Activated naive CD8-positive, alpha-beta T cell treated with anti-CD3 and anti-CD28 coated beads, Interleukin-2, amount 10 ng/mL, durations not matched to agents 7 days and 5 days (primary cell): ENCODE measurements at regions not wholly inside any gene's neighbourhood (a gene's known extent, or its start where the extent isn't known, plus 50 kb on each side); places are given as distances from the start of the nearest gene placed in this dataset.

ENCODE experiments used
- ATAC-seq: fragments of 150-1000 bp; cut with Tn5 transposase; one replicate; pipeline ENCODE4 v1.10.0; 2021; ENCODE audit warnings: low read depth, moderate library complexity
- POLR2A ChIA-PET: fragments of 350-600 bp; sonication (Branson Sonifier 250); formaldehyde crosslinking; loops from one replicate; lab custom pipeline; 2021; ENCODE audit warnings: antibody characterized with exemption; lab: Charles Lee
- DNase-seq: peaks from one replicate; pipeline ENCODE4 v3.0.0; 2021
- H3K27ac Mint-ChIP-seq: one replicate; pipeline ENCODE4 v1.8.0; 2022; ENCODE audit warnings: mild to moderate bottlenecking, mixed read lengths
- H3K27me3 Mint-ChIP-seq: one replicate; pipeline ENCODE4 v1.8.0; 2022; ENCODE audit warnings: mild to moderate bottlenecking, moderate library complexity, mixed read lengths
- H3K36me3 Mint-ChIP-seq: one replicate; pipeline ENCODE4 v1.8.0; 2021; ENCODE audit warnings: mild to moderate bottlenecking, mixed read lengths
- H3K4me1 Mint-ChIP-seq: one replicate; pipeline ENCODE4 v1.8.0; 2021; ENCODE audit warnings: mixed read lengths
- H3K4me3 Mint-ChIP-seq: one replicate; pipeline ENCODE4 v1.8.0; 2022; ENCODE audit warnings: mild to moderate bottlenecking, moderate library complexity, mixed read lengths
- H3K9me3 Mint-ChIP-seq: one replicate; pipeline ENCODE4 v1.8.0; 2021; ENCODE audit warnings: mixed read lengths

DNA sequence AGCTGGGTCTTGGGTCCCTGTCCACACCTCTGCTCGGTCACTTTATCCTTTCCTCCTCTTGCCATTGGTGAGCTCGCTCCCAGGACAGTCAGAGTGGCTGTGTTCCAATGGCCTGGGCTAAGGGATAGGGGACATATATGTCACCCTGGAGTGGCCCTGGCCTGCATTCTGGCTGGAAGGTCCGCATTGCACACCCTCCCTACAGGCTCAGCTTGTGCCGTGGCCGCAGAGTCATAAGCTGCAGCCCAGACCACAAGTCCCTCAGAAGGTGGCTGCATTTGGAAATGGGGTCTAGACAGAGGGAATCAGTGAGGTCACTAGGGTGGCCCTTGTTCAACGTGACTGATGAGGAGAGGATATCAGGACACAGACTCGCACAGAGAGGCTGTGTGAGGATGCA lies 363.8 kb upstream of the SHH start:
- H3K27me3 Mint-ChIP-seq = no peaks in the 10 kb centered on the region
- POLR2A ChIA-PET = no interaction called here
- no peaks in the 10 kb centered on the region for H3K36me3 Mint-ChIP-seq
- H3K9me3 Mint-ChIP-seq = no peaks in the 10 kb centered on the region
- ATAC-seq (no peak), DNase-seq (no peak)
- no peak overlapping the region for H3K27ac Mint-ChIP-seq
- no peaks in the 10 kb centered on the region for H3K4me1 Mint-ChIP-seq
- H3K4me3 Mint-ChIP-seq = no peak overlapping the region

DNA sequence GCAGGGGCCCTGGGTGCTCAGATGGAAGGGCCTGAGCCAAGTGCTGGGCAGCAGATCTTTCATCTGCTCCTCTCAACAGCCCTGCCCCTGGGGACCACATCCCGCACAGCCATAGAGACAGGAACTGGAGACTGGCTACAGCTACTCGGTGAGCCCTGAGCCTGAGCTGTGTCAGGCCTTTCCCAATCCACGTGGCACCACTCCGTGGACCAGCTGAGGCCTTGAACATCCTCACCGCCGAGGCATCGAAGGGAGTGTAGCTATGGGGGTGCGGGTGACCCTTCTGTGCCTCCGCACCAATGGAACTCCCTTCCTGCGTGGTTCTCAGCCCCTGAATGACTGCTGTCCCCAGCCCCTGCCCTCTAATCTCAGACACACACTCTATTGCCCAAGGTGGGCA lies 362.7 kb upstream of the SHH start:
- Mint-ChIP-seq H3K9me3 (no peaks in the 10 kb centered on the region), H3K4me1 (no peaks in the 10 kb centered on the region), H3K36me3 (no peaks in the 10 kb centered on the region), H3K4me3 (no peak overlapping the region), H3K27me3 (no peaks in the 10 kb centered on the region), H3K27ac (no peak overlapping the region)
- ATAC-seq (no peak), DNase-seq (no peak)
- POLR2A ChIA-PET = no interaction called here

DNA sequence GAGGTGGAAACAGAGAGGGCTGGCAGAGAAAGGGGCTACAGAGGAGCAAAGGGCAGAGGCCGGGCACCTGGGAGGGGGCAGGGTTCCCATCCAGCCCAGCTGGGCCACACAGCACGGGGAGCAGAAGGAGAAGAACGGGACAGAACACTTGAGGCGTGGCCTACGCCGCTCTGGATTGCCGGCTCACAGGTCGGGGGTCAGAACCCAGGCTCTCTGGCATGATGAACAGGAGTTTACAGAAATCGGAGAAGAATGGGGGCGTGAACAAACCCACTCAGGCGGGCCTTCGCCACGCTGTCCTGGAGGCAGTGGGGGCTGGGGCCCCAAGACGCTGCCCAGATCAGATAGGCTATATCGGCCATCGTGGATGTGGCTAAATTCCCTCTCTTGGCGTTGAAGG lies 362.2 kb upstream of the SHH start:
- no peaks in the 10 kb centered on the region for H3K36me3 Mint-ChIP-seq
- no peaks in the 10 kb centered on the region for H3K9me3 Mint-ChIP-seq
- no peaks in the 10 kb centered on the region for H3K27me3 Mint-ChIP-seq
- ATAC-seq = no peak
- no peaks in the 10 kb centered on the region for H3K4me1 Mint-ChIP-seq
- H3K27ac Mint-ChIP-seq = no peak overlapping the region
- DNase-seq = no peak
- H3K4me3 Mint-ChIP-seq = no peak overlapping the region
- POLR2A ChIA-PET = no interaction called here

DNA sequence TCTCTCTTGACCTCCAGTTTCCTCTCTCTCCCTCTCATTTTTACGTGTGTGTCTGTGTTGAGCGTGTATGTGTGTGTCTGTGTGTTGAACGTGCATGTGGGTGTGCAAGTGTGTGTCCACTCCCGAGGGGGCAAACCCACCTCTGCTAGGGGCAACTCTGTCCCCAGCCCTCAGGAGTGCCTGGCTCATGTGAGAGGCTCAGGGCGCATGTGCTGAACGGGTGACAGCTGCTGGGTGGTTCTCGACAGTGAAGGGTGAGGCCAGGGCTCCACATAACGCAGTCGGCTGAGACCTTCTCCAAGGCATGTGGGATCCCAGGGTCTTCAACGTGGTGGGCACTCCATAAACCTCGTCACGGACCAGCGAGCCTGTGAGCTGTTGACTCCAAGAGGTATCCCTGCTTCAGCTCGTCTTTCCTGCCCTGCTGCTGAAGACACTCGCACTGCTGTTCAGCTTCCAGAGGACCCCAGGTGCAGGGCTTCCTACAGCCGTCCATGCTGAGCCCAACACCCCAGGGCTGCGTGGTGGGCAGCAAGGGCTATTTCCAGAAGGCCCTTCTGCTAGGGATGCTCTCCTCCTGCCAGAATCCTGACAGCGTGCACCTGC lies 361.6 kb upstream of the SHH start:
- H3K27ac Mint-ChIP-seq = no peak overlapping the region
- DNase-seq = no peak
- H3K27me3 Mint-ChIP-seq = no peaks in the 10 kb centered on the region
- H3K36me3 Mint-ChIP-seq = no peaks in the 10 kb centered on the region
- POLR2A ChIA-PET = no interaction called here
- no peaks in the 10 kb centered on the region for H3K9me3 Mint-ChIP-seq
- H3K4me1 Mint-ChIP-seq = no peaks in the 10 kb centered on the region
- no peak for ATAC-seq
- H3K4me3 Mint-ChIP-seq = no peak overlapping the region

DNA sequence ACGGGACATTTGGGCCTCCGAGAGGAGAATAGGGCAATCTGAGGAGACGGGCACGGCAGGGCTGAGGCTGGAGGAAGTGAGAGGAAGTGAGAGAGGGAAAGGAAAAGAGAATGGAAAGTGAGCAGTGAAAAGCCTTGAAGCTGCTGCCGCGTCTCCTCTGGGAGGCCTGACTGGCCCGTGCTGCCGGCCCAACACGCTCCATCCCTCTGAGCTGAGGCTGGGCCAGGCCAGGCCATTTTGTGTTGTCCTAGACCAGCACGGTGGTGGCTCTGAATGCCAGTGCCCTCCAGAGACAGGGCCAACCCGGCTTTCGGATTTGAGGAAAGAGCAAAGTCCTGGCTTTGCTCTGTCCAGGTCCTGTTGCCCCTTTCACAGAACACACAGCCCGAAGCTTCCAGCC lies 361.1 kb upstream of the SHH start:
- ATAC-seq (no peak), DNase-seq (no peak)
- POLR2A ChIA-PET = no interaction called here
- no peak overlapping the region for H3K4me3 Mint-ChIP-seq
- no peaks in the 10 kb centered on the region for H3K36me3 Mint-ChIP-seq
- H3K27ac Mint-ChIP-seq = no peak overlapping the region
- no peaks in the 10 kb centered on the region for H3K9me3 Mint-ChIP-seq
- no peaks in the 10 kb centered on the region for H3K4me1 Mint-ChIP-seq
- H3K27me3 Mint-ChIP-seq = no peaks in the 10 kb centered on the region

DNA sequence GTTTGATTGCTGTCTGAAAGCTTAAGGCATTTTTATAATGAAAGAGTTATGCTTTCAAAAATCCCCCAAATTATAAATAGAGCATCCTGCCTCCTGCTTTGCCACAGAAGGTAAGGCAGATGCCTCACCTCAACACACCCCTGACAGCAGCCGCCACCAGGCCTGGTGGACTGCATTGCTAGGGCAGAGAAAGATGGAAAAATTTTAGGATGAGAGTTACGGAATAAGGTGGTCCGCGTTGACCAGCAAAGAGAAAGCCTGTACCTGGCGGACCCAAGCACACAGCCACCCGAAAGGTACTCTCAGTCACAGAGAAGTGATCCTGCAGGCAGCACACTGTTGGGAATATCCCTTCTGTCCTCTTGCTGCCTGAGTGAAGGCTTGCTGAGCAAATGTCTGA lies 360.4 kb upstream of the SHH start:
- Mint-ChIP-seq H3K4me3 (no peak overlapping the region), H3K27me3 (no peaks in the 10 kb centered on the region)
- POLR2A ChIA-PET = no interaction called here

DNA sequence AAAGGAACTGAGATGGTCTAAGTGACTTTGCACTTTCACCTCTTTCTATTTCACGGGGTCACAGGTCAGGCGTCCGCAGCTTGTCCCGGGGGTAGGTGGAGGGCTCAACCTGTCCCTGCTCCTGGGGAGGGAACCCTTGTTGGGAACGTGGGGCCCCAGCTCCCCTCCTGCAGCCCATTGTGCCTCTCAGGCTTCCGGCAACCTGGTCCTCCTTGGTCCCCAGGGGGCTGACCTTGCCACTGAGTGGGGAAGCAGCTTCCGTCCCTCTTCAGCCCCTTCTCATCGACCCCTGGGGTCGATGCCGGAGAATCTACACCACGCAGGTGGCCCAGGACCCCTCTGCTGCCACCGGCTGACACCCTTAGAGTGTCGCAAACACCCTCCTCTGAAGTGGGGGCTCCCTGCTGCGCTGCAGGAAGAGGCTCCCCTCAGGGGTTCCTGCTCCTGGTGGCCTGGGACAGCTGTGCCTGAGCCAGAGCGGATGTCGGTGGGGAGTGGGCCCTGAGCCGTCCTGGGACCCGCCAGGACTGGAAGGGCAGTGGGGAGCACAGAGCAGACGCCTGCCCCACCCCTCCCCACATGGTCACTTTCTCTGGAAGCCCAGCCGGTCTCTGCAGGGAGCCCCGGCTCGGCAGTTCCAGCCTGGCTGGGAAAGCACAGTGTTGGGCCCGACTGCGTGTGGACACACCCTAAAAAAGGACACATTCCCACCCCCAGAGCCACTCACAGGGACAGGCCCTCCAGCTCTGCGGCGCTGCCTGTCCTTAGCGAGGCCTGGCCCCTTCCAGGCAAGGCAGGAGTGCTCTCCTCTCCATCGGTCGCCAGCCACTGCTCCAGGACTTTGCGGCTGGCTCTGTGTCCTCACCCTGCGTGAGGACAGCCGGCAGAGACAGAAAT lies 357.5 kb upstream of the SHH start:
- H3K4me1 Mint-ChIP-seq = no peaks in the 10 kb centered on the region
- H3K4me3 Mint-ChIP-seq = no peak overlapping the region
- H3K9me3 Mint-ChIP-seq = no peaks in the 10 kb centered on the region
- POLR2A ChIA-PET = no interaction called here
- H3K36me3 Mint-ChIP-seq = no peaks in the 10 kb centered on the region
- no peak for ATAC-seq
- no peak for DNase-seq
- H3K27me3 Mint-ChIP-seq = peaks cover 12% of the 10 kb centered on the region
- H3K27ac Mint-ChIP-seq = no peak overlapping the region

More for the DNA sequence above, 360.4 kb upstream of the SHH start:
- no peak overlapping the region for H3K27ac Mint-ChIP-seq
- no peaks in the 10 kb centered on the region for H3K4me1 Mint-ChIP-seq
- H3K9me3 Mint-ChIP-seq = no peaks in the 10 kb centered on the region
- no peaks in the 10 kb centered on the region for H3K36me3 Mint-ChIP-seq
- ATAC-seq = no peak
- no peak for DNase-seq

DNA sequence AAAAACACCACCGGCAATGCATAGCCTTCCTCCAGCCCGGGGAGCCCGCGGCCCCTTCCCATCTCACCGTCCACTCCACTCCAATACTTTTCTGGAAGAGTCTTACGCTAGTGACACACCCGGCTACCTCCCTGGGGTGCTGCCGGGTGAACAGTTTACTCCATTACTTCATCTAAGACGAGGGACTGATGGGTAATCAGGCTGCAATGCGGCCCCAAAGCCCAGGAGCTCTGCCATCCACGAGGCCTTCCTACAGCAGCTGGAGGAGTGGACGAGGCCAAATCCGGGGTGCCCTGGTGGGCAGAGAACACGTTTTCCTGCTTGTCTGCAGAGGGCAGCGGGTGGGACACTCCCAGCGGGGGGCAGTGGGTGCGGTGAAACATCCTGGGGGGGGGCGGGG lies 356.2 kb upstream of the SHH start:
- H3K27ac Mint-ChIP-seq = no peak overlapping the region
- H3K9me3 Mint-ChIP-seq = no peaks in the 10 kb centered on the region
- no peaks in the 10 kb centered on the region for H3K36me3 Mint-ChIP-seq
- POLR2A ChIA-PET = no interaction called here
- H3K4me3 Mint-ChIP-seq = no peak overlapping the region
- DNase-seq (no peak), ATAC-seq (no peak)
- H3K27me3 Mint-ChIP-seq = peaks cover 15% of the 10 kb centered on the region
- no peaks in the 10 kb centered on the region for H3K4me1 Mint-ChIP-seq

DNA sequence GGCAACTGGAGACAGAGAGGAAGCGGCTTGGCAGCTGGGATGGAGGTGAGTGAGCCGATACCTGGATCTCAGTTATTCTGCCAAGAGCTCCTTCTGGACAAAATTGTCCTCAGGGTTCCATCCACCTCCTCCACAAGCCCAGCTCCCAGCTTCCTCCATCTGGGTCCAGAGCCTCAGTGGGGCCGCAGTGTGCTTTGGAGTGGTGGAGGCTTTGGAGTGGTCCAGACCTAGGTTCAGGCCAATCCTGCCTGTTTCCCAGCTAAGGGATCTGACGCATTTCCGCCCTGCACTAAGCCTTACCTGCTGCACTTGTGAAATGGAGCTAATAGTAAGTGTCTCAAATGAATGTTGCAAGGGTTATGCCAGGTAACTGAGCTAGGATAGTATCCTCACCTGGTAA lies 355.7 kb upstream of the SHH start:
- peaks cover 15% of the 10 kb centered on the region for H3K27me3 Mint-ChIP-seq
- H3K4me3 Mint-ChIP-seq = no peak overlapping the region
- no peak for ATAC-seq
- H3K36me3 Mint-ChIP-seq = no peaks in the 10 kb centered on the region
- H3K9me3 Mint-ChIP-seq = no peaks in the 10 kb centered on the region
- no peaks in the 10 kb centered on the region for H3K4me1 Mint-ChIP-seq
- H3K27ac Mint-ChIP-seq = no peak overlapping the region
- no peak for DNase-seq
- POLR2A ChIA-PET = no interaction called here

DNA sequence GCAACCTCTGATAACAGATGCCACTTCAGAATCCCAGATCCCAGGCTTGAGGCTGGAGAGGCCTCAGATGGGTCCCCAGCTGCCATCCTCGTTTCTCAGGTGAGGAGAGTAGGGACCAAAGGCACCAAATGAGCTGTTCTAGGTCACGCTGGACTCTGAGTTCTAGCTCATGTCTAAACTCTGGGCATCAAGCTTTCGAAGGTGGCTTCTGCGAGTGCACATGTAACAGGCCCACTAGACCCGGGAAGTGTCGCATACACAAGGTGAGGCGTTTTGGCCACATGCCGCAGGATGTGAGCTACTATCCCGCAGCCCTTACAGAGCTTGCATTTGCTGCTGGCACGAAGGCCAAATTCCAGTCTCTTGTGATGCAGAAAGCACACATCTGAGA lies 355.1 kb upstream of the SHH start:
- DNase-seq = no peak
- H3K27ac Mint-ChIP-seq = no peak overlapping the region

DNA sequence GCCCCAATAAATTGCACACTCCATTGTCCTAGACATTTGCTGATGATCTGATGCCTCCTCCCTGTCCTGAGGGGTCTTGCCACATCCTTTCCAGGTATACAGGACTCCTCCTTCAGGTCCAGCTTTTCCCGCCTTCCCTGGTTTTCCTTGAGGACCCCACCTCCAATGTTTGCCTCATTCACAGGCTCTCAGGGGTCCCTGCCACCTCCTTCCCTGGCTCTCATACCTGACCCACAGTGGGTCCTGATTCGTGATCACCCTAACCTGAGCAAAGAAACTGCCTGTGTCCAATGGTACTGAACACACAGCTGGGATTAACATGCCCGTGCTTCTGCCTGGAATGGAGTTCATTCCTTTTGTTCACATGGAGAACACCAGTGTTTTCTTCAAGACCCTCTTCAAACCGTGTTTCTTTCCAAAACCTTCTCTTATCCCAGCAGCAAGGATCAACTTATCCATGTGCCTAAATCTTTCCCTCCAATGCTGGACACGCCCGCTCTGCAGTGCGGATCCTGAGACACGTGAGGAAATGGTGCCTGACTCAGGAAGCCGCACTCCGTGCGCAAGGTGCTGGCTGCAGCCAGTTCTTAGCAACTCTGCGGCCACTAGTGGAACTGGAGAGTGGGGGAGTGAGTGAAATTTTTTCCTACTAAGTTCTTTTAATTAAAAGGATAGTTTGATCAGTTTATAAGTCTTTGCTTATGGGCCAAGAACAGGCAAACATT lies 354.6 kb upstream of the SHH start:
- Mint-ChIP-seq H3K36me3 (no peaks in the 10 kb centered on the region), H3K27ac (no peak overlapping the region), H3K27me3 (peaks cover 18% of the 10 kb centered on the region), H3K9me3 (no peaks in the 10 kb centered on the region), H3K4me1 (no peaks in the 10 kb centered on the region), H3K4me3 (no peak overlapping the region)
- DNase-seq (no peak), ATAC-seq (no peak)
- POLR2A ChIA-PET = no interaction called here

More for the DNA sequence above, 355.1 kb upstream of the SHH start:
- no peak overlapping the region for H3K4me3 Mint-ChIP-seq
- H3K36me3 Mint-ChIP-seq = no peaks in the 10 kb centered on the region
- POLR2A ChIA-PET = no interaction called here
- peaks cover 18% of the 10 kb centered on the region for H3K27me3 Mint-ChIP-seq
- H3K9me3 Mint-ChIP-seq = no peaks in the 10 kb centered on the region
- no peak for ATAC-seq
- no peaks in the 10 kb centered on the region for H3K4me1 Mint-ChIP-seq

DNA sequence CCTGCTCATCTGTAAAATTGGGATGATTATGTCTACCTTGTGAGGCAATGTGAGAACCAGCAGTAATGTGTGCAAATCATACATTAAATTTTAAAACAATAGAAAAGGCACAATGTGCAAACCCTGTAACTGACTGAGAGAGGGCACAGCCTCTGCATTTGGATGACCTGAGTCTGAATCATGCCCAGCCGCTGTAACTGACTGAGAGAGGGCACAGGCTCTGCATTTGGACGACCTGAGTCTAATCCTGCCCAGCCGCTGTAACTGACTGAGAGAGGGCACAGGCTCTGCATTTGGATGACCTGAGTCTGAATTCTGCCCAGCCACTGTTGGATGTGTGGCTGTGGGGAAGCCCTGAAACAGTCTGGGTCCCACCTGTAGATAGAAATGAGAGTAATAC lies 351.5 kb upstream of the SHH start:
- no peak overlapping the region for H3K27ac Mint-ChIP-seq
- H3K9me3 Mint-ChIP-seq = no peaks in the 10 kb centered on the region
- peaks cover 30% of the 10 kb centered on the region for H3K27me3 Mint-ChIP-seq

DNA sequence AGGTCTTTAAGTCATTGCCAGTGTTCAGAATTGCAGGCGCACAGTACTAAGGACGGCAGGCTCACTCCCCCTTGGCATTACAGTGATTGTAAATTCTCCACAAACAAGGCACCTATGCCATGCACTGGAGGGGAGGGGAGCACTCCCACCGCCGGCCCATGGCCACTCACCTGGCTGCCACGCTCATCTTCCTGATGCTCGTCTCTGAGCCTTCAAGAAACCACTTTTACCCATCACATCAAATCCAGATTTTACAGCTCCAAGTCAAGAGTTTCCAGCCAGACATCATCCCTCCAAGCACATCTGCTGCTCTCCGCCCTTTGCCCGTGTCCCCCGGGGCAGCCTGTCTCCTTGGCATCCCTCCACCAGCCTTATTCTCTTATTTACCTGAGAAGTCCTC lies 350.2 kb upstream of the SHH start:
- ATAC-seq = no peak
- Mint-ChIP-seq H3K4me1 (no peaks in the 10 kb centered on the region), H3K4me3 (no peak overlapping the region), H3K9me3 (no peaks in the 10 kb centered on the region), H3K27me3 (peaks cover 28% of the 10 kb centered on the region), H3K36me3 (no peaks in the 10 kb centered on the region), H3K27ac (no peak overlapping the region)
- no peak for DNase-seq
- POLR2A ChIA-PET = no interaction called here

More for the DNA sequence above, 351.5 kb upstream of the SHH start:
- DNase-seq = no peak
- no peak for ATAC-seq
- POLR2A ChIA-PET = no interaction called here
- no peaks in the 10 kb centered on the region for H3K36me3 Mint-ChIP-seq
- no peak overlapping the region for H3K4me3 Mint-ChIP-seq
- no peaks in the 10 kb centered on the region for H3K4me1 Mint-ChIP-seq

DNA sequence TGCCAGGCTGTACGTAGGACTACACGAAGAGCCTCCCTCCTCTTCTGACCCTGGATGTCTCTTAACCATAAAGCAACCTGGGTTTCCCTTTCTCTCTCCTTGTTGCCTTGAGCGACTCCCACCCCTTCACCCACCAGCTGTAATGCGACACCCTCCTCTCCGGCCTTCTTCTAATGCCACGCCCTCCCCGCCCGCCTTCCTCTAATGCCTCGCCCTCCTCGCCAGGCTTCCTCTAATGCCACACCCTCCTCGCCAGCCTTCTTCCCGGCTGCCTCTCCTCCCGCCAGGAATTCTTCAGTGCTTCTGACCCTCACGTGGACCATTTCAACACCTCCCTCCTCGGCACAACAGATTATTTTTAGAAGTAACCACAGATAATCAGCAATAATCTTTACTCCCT lies 348.5 kb upstream of the SHH start:
- POLR2A ChIA-PET = no interaction called here
- no peak overlapping the region for H3K27ac Mint-ChIP-seq
- no peaks in the 10 kb centered on the region for H3K36me3 Mint-ChIP-seq
- no peak for DNase-seq
- no peaks in the 10 kb centered on the region for H3K9me3 Mint-ChIP-seq
- no peak for ATAC-seq
- no peaks in the 10 kb centered on the region for H3K4me1 Mint-ChIP-seq
- no peak overlapping the region for H3K4me3 Mint-ChIP-seq
- peaks cover 19% of the 10 kb centered on the region for H3K27me3 Mint-ChIP-seq
